HG03196 (cell line): ENCODE measurements at regions not wholly inside any gene's neighbourhood (a gene's known extent, or its start where the extent isn't known, plus 50 kb on each side); places are given as distances from the start of the nearest gene placed in this dataset.
"Not testable (repeated sequence)": the region's sequence is repeated elsewhere in the genome, so short reads cannot be mapped to it uniquely, and the experiment has no call there.

Experiments used
- ATAC-seq: cut with Tn5 transposase; IDR thresholded peaks from one replicate; pipeline ENCODE4 v1.9.1; 2021; ENCODE audit not compliant: unreplicated experiment

DNA sequence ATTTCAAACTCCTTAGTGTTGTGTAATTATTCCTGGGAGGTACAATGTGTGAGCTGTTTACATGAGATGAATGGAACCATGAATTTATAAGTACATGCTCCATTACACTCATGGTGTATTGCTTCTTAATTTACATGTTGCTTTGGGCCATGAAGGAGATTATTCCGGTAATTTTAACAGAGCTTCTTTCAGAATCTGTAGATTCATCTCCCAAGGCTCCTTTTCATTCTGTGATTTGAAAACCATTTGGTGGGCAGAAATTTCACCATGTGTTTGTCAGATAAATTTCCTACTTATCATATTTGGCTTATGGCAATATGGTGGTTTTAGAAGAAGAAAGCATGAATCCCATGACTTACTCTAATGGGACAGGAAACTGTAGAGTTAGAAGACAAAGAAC is 421.6 kb upstream of the EYS start:
- ATAC-seq = no peak

DNA sequence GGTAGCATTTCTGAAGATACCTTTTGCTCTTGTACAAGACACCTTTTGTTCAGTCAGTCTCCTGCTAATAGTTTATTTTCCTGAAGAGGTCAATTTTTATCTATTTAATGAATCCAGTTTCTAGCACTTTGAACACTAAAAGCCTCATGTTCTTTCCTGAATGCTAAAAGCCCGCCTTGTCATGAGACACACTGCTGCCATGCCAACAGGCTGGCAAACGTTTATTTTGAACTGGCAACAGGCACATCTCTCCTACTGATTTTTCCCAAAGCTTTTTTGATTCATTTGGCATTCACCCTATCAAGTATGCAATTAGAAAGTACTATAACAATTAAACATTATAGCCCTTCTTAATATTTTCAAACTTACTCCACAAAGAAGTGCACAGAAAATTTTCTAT is 421.2 kb upstream of the EYS start:
- ATAC-seq = no peak

DNA sequence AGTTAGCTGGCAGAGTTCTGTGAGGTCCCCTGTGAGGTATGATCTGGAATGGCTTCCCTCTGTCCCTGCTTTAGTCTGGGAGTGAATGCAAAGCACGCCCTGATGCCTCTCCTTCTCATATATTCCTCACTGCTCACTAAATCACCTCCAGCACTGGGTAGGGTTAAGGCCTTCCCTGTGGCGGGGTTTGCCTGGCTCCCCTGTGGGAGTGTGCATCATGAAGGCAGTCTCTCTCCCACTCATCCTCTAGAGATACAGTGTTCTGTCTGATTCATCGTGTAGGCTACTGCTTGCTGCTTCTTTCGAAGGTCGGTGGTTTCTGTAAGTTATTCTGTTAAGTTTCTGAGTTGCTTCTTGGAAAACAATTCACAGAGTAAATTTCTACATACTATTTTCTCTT is 420.0 kb upstream of the EYS start:
- no peak for ATAC-seq

DNA sequence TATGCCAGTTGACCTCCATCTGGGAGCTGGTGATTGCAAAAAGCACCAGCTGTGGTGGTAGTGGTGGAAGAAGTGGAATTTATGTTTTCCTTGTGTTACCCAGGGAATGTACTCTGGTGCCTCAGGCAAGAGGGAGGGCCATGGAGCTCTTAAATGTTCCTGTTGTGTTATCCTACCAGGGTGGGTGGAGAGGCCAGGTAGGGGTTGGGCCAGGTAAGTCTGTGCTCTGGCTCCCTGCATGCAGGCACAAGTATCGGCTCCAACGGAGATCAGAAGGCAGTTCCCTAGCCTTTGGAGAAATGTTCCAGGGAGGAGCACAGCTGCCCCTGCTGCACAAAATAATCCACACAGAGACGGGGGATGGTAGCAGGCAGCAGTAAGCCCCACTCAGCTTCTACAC is 419.3 kb upstream of the EYS start:
- no peak for ATAC-seq

DNA sequence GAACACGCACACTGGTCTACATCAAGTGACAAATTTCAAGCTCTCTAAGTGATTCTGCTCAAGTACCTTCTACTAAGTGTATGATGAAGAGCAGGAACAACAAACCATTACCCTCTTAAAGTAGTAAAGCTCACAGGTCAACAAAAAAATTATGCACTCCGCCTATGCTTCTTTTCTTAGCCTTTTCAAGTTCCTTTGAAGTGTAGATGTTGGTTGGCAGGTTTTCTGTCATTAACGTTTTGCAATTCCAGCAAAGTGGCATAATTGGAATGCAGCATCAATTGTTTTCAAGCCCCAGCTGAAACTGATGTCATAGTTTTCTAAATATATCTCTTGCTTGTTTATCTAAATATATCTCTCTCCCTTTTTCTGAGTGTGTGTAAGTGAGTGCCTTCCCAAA is 396.9 kb upstream of the EYS start:
- no peak for ATAC-seq

DNA sequence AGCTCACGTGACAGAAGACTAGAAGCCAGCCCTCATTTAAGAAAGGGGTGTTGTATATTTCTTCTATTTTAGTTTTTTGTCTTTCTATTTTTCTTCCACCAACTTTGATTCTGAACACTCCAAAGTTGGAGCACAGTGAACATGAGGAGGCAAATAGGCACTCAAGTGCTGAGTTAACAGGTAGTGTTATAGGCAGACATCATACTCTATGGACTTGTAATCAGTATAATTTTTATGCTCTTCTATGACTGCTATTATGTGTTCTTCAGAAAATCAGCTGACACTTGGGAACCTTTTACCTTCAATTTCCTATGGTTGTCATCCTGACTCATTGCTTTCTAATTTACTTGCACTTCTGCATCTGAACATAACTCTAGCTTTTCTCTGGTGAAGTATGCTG is 396.3 kb upstream of the EYS start:
- ATAC-seq = no peak

DNA sequence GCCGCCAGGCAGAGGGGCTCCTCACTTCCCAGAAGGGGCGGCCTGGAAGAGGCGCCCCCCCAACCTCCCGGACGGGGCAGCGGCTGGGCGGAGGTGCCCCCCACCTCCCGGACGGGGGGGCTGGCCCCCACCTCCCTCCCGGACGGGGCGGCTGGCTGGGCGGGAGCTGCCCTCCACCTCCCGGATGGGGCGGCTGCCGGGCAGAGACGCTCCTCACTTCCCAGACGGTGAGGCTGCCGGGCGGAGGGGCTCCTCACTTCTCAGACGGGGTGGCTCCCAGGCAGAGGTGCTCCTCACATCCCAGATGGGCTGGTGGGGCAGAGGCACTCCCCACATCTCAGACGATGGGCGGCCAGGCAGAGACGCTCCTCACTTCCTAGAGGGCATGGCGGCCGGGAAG is 389.7 kb upstream of the EYS start:
- no peak for ATAC-seq

GRCh38 chr6:66094615-66095014 is 387.6 kb upstream of the EYS start:
- no peak for ATAC-seq

DNA sequence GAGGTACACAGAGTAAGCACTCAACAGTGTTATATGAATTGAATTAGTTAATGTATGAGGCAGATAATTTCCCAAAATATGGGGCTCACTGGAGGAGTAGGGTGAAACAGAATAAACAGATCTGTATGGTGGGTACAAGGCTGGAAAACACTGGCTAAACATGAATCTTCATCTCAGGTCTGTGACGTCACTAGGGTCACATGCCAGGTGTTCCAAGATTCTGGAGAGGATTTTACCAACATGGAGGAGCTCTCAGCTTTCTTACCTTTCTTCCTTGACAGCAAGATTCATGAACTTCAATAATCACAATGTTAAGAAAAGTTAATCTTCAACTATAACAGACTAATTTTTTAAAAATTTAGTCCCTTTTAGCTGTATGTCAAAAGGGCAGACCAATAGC is 385.3 kb upstream of the EYS start:
- not testable (repeated sequence) for ATAC-seq

- no peak for ATAC-seq
Observed at GRCh38 chr6:66086532-66086931, 379.5 kb upstream of the EYS start.

- ATAC-seq = no peak
Observed at GRCh38 chr6:66082914-66083313, 375.9 kb upstream of the EYS start.

DNA sequence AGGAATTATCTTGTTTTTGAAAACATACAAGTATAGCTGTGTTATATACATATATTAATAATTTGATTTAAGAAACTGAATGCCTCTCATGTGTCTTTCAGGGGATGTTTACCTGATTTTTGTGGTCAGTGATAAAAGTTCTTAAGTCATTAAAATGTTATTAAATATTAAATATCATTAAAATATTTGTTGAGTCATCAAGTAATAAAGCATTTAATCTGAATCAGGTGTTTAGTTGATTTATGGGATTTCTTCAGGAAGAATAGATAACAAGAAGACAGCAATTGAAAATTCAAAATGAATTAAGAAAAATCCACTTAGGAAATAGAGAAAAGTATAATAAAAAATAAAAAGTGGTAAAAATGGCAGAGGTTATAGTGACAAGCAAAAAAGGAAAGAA is 361.9 kb upstream of the EYS start:
- ATAC-seq = no peak

DNA sequence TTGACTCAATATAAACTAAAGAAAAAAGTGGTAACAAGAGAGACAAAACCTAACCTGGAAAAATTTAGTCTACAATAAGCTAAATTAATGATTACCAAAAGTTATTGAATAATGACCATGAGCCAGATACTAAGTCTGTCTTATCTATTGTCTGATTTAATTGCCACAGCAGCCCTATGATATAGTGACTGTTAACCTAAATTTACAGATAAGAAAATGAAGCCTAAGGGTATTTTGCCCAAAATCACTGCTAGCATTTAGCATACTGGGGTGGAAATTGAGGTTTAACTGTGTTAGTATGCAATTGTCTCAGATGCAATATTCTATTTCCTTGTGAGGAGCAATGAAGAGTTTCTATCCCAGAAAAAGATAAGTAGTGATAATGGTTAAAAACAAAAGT is 361.0 kb upstream of the EYS start:
- ATAC-seq = no peak

- no peak for ATAC-seq
Observed at GRCh38 chr6:66065313-66065712, 358.3 kb upstream of the EYS start.

- ATAC-seq = no peak
Observed at GRCh38 chr6:66057034-66057433, 350.0 kb upstream of the EYS start.

- ATAC-seq = no peak
Observed at GRCh38 chr6:66054967-66055366, 347.9 kb upstream of the EYS start.

DNA sequence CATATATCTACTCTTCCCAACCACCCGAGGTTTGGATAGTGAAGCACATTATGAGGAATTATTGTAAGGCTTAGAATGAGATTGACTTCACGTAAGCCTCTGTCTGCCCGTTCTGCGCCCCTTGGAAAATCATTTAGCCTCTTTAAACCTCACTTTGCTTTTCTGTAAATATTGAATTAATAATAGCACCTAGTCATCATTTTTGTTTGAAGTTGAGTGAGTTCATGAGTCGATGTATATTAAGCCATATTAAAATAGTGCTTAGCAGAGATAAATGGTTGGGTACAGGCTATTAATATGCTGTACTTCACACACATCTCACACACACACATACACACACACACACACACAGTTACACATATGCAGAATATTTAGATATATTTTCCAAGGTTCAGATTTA is 344.8 kb upstream of the EYS start:
- ATAC-seq = no peak

DNA sequence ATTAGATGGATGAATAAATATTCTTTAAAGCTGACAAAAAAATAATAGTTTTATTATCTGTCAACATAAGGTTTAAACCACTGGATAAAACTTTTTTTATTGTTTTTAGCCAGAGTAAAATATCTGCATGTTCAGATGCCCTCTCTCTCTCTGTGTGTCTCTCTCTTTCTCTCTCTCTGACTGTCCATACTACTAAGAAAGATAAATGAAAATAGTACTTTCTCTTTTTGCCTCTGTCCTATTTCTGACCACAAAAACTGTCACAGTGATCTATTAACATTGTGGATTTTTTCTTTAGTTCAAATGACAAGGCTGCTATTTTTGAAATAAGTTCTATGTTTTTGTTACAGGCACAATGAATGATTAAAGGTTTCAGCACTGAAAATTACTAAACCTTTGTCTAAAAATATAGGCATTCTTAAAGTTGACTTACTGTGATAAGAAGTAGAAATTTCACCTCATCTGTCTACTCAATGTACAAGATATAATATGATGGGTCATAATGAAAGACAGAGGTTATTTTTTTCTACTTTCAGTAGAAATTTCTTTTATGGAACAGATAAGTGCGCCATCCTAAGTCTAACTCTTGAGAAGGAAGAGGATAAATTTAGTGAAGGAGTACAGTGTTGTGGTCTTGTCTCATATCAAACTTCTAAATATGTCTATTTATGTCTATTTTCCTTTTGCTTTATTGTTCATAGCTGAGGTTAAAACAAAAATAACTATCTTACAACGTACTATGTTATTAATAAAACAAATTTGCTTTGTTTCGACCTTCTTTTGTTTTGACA is 341.9 kb upstream of the EYS start:
- ATAC-seq = no peak

DNA sequence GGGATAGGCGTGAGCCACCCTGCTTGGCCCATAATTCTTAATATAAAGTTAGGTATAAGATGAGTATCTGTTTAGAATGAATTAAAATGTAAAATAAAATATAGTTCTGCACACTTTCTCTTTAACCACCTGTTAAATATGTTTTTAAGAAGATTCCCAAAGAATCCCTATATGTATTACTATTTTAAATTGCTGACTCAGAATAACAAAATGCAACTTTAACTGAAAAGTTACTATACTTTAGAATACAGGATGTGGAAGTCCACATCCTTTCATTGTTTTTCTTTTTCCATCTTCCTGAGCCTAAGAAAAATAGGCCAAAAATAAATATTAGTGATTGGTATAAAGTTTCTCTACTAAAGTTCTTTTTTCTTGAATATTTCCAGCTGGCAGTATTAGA is 325.6 kb upstream of the EYS start:
- ATAC-seq = no peak

- no peak for ATAC-seq
Observed at GRCh38 chr6:66029391-66029790, 322.4 kb upstream of the EYS start.

DNA sequence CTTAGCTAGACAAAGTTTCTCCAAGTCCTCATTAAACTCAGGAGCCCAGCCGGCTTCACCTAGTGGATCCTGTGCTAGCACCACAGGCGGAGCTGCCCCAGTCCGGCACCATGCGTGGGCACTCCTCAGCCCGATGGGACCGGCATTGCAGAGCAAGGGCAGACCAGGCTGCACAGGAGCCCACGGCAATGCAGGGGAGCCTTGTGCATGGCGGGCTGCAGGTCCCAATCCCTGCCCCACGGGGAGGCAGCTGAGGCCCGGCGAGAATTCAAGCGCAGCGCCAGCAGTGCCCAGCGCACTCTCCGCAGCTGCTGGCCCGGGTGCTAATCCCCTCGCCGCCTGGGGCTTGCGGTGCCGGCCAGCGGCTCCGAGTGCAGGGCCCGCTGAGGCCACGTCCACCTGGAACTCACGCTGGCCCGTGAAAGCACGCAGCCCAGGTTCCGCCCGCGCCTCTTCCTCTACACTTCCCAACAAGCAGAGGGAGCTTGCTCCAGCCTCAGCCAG is 292.3 kb upstream of the EYS start:
- ATAC-seq = no peak

DNA sequence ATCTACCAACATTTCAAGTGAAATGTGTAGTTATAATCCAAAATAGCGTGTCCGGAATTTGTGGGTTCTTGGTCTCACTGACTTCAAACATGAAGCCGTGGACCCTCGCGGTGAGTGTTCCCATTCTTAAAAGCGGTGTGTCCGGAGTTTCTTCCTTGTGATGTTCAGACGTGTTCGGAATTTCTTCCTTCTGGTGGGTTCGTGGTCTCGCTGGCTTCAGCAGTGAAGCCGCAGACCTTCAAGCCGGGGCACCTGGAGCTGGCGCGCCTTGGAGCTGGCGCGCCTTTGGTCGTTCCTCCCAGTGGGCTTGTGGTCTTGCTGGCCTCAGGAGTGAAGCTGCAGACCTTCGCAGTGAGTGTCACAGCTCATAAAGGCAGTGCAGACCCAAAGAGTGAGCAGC is 291.5 kb upstream of the EYS start:
- no peak for ATAC-seq

GRCh38 chr6:65997539-65997938 is 290.5 kb upstream of the EYS start:
- ATAC-seq = no peak
